PC-9 (cell line): ENCODE measurements at regions not wholly inside any gene's neighbourhood (a gene's known extent, or its start where the extent isn't known, plus 50 kb on each side); places are given as distances from the start of the nearest gene placed in this dataset.

ENCODE experiments used
- BruUV-seq: library from RNA; stranded (reverse); fragments of 400-500 nt; replicated peaks from 2 replicates; lab custom pipeline; 2021; lab: Mats Ljungman, UMichigan
- CTCF ChIA-PET: fragments of 300-600 bp; sonication (Branson Sonifier 250); formaldehyde crosslinking; loops from one replicate; lab custom pipeline; 2022; ENCODE audit warnings: antibody characterized with exemption; lab: Charles Lee
- POLR2A ChIA-PET: fragments of 300-600 bp; sonication (Branson Sonifier 250); formaldehyde crosslinking; loops from one replicate; lab custom pipeline; 2022; ENCODE audit warnings: antibody characterized with exemption; ENCODE audit not compliant: unreplicated experiment; lab: Charles Lee
- DNase-seq, 2 experiments: peaks; one replicate each; pipeline versions ENCODE4 v3.0.0 to v3.0.0-alpha.2; 2015 to 2022; ENCODE audit warnings: mixed read lengths in 1 of 2
- H2AFZ ChIP-seq: fragments of 200-600 bp; sonication (generic); 2 replicates; pipeline ENCODE4 v1.8.1; 2017; ENCODE audit warnings: antibody characterized with exemption
- H3F3A ChIP-seq: fragments of 200-600 bp; sonication (generic); 2 replicates; pipeline ENCODE4 v1.8.1; 2017; ENCODE audit warnings: antibody characterized with exemption, mild to moderate bottlenecking, low read depth; ENCODE audit not compliant: insufficient read depth
- H3K27ac ChIP-seq: fragments of 200-600 bp; sonication (generic); 2 replicates; pipeline ENCODE4 v1.6.1; 2016; ENCODE audit warnings: mixed run types
- H3K27me3 ChIP-seq: fragments of 200-600 bp; sonication (generic); 2 replicates; pipeline ENCODE4 v1.6.1; 2016; ENCODE audit warnings: low read depth, mixed run types; ENCODE audit not compliant: insufficient read depth
- H3K36me3 ChIP-seq: fragments of 200-600 bp; sonication (generic); 2 replicates; pipeline ENCODE4 v1.6.1; 2016; ENCODE audit warnings: low read depth, mixed run types
- H3K4me1 ChIP-seq: fragments of 200-600 bp; sonication (generic); replicated peaks from 2 replicates; pipeline ENCODE4 v1.6.1; 2016; ENCODE audit warnings: mixed run types; ENCODE audit not compliant: insufficient read depth
- H3K4me2 ChIP-seq: fragments of 200-600 bp; sonication (generic); 2 replicates; pipeline ENCODE4 v1.6.1; 2017; ENCODE audit warnings: mixed run types
- H3K4me3 ChIP-seq: fragments of 200-600 bp; sonication (generic); 2 replicates; pipeline ENCODE4 v1.6.1; 2016; ENCODE audit warnings: mixed run types
- H3K79me2 ChIP-seq: fragments of 200-600 bp; sonication (generic); 2 replicates; pipeline ENCODE4 v1.6.1; 2017; ENCODE audit warnings: low read depth, mixed run types
- H3K9me2 ChIP-seq: fragments of 200-600 bp; sonication (generic); 2 replicates; pipeline ENCODE4 v1.8.1; 2017; ENCODE audit warnings: mild to moderate bottlenecking; ENCODE audit not compliant: insufficient read depth
- H3K9me3 ChIP-seq: fragments of 200-600 bp; sonication (generic); 2 replicates; pipeline ENCODE4 v1.8.1; 2016; ENCODE audit warnings: low read depth; ENCODE audit not compliant: insufficient read depth
- H4K20me1 ChIP-seq: fragments of 200-600 bp; sonication (generic); 2 replicates; pipeline ENCODE4 v1.8.1; 2017; ENCODE audit not compliant: insufficient read depth
- CTCF ChIP-seq: fragments of 200-600 bp; sonication (generic); conservative IDR thresholded peaks from 2 replicates; pipeline ENCODE4 v1.6.1; 2017; ENCODE audit warnings: mixed run types, antibody characterized with exemption, mild to moderate bottlenecking, moderate library complexity
- EZH2 ChIP-seq: fragments of 200-600 bp; sonication (generic); IDR thresholded peaks from 2 replicates; pipeline ENCODE4 v1.8.0; 2017; ENCODE audit warnings: antibody characterized with exemption, low read depth
- intact Hi-C: fragments of 100-400 bp; cut with micrococcal nuclease; formaldehyde crosslinking; loops from one replicate; pipeline ENCODE4 v1.10.0; 2022; ENCODE audit not compliant: unreplicated experiment

GRCh38 chr13:73708393-73708985, 425.7 kb downstream of the KLF12 start:
- intact Hi-C loops, result loop anchor here (1.0 to 10.0 kb wide), 8 partner anchors 166 to 934 kb away; no protein-coding TSS in a partner anchor
- Histone ChIP-seq H2AFZ (no peak overlapping the region), H3K4me1 (no peaks in the 10 kb centered on the region), H3K4me2 (no peak overlapping the region), H4K20me1 (no peaks in the 10 kb centered on the region), H3K9me2 (no peaks in the 10 kb centered on the region), H3K27me3 (no peaks in the 10 kb centered on the region), H3K79me2 (no peaks in the 10 kb centered on the region), H3K36me3 (no peaks in the 10 kb centered on the region), H3K4me3 (no peak overlapping the region), H3K27ac (no peak overlapping the region), H3K9me3 (no peaks in the 10 kb centered on the region), H3F3A (no peaks in the 10 kb centered on the region)
- TF ChIP-seq EZH2 (no peak), CTCF (peak; percentile 95)
- BruUV-seq, result no TSS peak
- CTCF ChIA-PET, result no interaction called here
- POLR2A ChIA-PET, result no interaction called here
- DNase-seq, result peak; percentile 49 to 65

GRCh38 chr13:73704587-73704986, 429.6 kb downstream of the KLF12 start:
- H3K27me3 ChIP-seq, result no peaks in the 10 kb centered on the region
- H3K4me1 ChIP-seq, result no peaks in the 10 kb centered on the region
- H3F3A ChIP-seq, result no peaks in the 10 kb centered on the region
- no peak overlapping the region for H3K27ac ChIP-seq
- CTCF ChIA-PET, result no interaction called here
- no peaks in the 10 kb centered on the region for H4K20me1 ChIP-seq
- H3K4me3 ChIP-seq, result no peak overlapping the region
- BruUV-seq, result no TSS peak
- TF ChIP-seq CTCF, result no peak
- TF ChIP-seq EZH2, result no peak
- no peak overlapping the region for H3K4me2 ChIP-seq
- no peak for DNase-seq
- intact Hi-C loops, result loop anchor here (10.0 kb wide), 2 partner anchors 460 to 740 kb away; no protein-coding TSS in a partner anchor
- POLR2A ChIA-PET, result no interaction called here
- H3K9me3 ChIP-seq, result no peaks in the 10 kb centered on the region
- no peaks in the 10 kb centered on the region for H3K36me3 ChIP-seq
- no peaks in the 10 kb centered on the region for H3K79me2 ChIP-seq
- no peak overlapping the region for H2AFZ ChIP-seq
- no peaks in the 10 kb centered on the region for H3K9me2 ChIP-seq

GRCh38 chr13:73703606-73704005, 430.6 kb downstream of the KLF12 start:
- no peaks in the 10 kb centered on the region for H3K79me2 ChIP-seq
- POLR2A ChIA-PET, result interaction anchor here (0.5 kb wide), 1 partner anchor 570 kb away, joined by 8 read pairs; no protein-coding TSS in a partner anchor
- H3K27me3 ChIP-seq, result no peaks in the 10 kb centered on the region
- TF ChIP-seq CTCF (no peak), EZH2 (no peak)
- H3K36me3 ChIP-seq, result no peaks in the 10 kb centered on the region
- BruUV-seq, result no TSS peak
- H3K4me1 ChIP-seq, result no peaks in the 10 kb centered on the region
- H3K27ac ChIP-seq, result no peak overlapping the region
- no peak overlapping the region for H3K4me3 ChIP-seq
- H3K9me3 ChIP-seq, result no peaks in the 10 kb centered on the region
- no peak overlapping the region for H3K4me2 ChIP-seq
- H3F3A ChIP-seq, result no peaks in the 10 kb centered on the region
- no peaks in the 10 kb centered on the region for H3K9me2 ChIP-seq
- H2AFZ ChIP-seq, result no peak overlapping the region
- H4K20me1 ChIP-seq, result no peaks in the 10 kb centered on the region
- intact Hi-C loops, result loop anchor here (2.0 to 10.0 kb wide), 3 partner anchors 459 to 739 kb away; no protein-coding TSS in a partner anchor
- CTCF ChIA-PET, result no interaction called here
- no peak for DNase-seq
